ENCODE measurements at regions not wholly inside any gene's neighbourhood (a gene's known extent, or its start where the extent isn't known, plus 50 kb on each side); places are given as distances from the start of the nearest gene placed in this dataset.
"Not testable (repeated sequence)": the region's sequence is repeated elsewhere in the genome, so short reads cannot be mapped to it uniquely, and the experiment has no call there.

DNA sequence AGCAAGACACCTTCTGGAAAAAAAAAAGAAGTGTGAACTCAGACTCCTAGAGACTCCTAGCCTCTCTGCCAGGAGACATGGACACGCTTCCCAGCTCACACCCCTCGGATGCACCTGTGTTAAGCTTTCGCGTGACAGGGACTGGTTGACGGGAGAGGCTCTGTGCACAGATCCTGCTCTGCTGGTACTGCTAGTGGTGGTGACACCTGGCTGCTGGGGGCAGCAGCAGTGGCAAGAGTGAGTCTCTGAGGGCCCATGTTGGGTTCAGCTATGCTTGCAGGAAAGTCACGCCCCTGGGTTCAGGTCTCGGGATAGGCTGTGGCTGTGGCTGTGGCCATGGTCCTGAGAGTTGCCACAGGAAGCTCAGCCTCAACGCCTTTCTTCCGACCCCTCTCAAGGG lies 81.1 kb downstream of the XRCC2 start:
- H3K4me3 ChIP-seq (ENCODE audit: severe bottlenecking), result no peak overlapping the region
- TF ChIP-seq, protein P1, sequence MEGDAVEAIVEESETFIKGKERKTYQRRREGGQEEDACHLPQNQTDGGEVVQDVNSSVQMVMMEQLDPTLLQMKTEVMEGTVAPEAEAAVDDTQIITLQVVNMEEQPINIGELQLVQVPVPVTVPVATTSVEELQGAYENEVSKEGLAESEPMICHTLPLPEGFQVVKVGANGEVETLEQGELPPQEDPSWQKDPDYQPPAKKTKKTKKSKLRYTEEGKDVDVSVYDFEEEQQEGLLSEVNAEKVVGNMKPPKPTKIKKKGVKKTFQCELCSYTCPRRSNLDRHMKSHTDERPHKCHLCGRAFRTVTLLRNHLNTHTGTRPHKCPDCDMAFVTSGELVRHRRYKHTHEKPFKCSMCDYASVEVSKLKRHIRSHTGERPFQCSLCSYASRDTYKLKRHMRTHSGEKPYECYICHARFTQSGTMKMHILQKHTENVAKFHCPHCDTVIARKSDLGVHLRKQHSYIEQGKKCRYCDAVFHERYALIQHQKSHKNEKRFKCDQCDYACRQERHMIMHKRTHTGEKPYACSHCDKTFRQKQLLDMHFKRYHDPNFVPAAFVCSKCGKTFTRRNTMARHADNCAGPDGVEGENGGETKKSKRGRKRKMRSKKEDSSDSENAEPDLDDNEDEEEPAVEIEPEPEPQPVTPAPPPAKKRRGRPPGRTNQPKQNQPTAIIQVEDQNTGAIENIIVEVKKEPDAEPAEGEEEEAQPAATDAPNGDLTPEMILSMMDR (IDR thresholded peaks at IDR 0.05; ENCODE audit: poor library complexity, severe bottlenecking), result no peak
- H3K36me3 ChIP-seq (ENCODE audit: low read depth), result no peaks in the 10 kb centered on the region
- no peak overlapping the region for H3K27ac ChIP-seq (ENCODE audit: poor library complexity, severe bottlenecking)
- ATAC-seq (ENCODE audit: low read depth) (no peak), DNase-seq (ENCODE audit: low spot score) (no peak)
- H3K4me1 ChIP-seq (ENCODE audit: insufficient read depth, poor library complexity, severe bottlenecking), result no peaks in the 10 kb centered on the region
- H3K27me3 ChIP-seq (ENCODE audit: insufficient read depth, poor library complexity, severe bottlenecking), result no peaks in the 10 kb centered on the region
- no peaks in the 10 kb centered on the region for H3K9me3 ChIP-seq (ENCODE audit: severe bottlenecking)

DNA sequence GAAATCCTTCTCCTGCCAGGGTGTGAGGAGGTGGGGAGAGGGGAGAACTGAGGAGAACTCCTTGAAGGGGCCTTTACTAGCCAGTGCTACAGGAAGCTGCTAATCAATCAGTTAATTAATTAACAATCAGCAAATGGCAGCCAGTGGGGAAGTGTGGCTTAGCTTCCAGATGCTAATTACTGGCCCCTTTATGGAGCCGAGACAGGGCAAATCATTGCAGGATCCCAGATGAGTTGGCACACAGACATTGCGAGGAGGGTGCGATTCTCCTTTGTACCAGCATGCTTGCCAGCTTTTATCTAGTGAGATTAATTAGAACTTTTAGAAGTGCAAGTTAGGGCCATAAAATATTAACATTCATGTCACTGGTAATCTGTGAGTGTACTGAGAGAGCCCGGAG lies 84.0 kb downstream of the XRCC2 start:
- ATAC-seq (ENCODE audit: low read depth), result no peak
- H3K27me3 ChIP-seq (ENCODE audit: insufficient read depth, poor library complexity, severe bottlenecking), result no peaks in the 10 kb centered on the region
- no peaks in the 10 kb centered on the region for H3K36me3 ChIP-seq (ENCODE audit: low read depth)
- no peak overlapping the region for H3K4me3 ChIP-seq (ENCODE audit: severe bottlenecking)
- no peaks in the 10 kb centered on the region for H3K4me1 ChIP-seq (ENCODE audit: insufficient read depth, poor library complexity, severe bottlenecking)
- DNase-seq (ENCODE audit: low spot score), result no peak
- TF ChIP-seq, protein P1 (IDR thresholded peaks at IDR 0.05; ENCODE audit: poor library complexity, severe bottlenecking), result no peak
- no peaks in the 10 kb centered on the region for H3K9me3 ChIP-seq (ENCODE audit: severe bottlenecking)
- no peak overlapping the region for H3K27ac ChIP-seq (ENCODE audit: poor library complexity, severe bottlenecking)

DNA sequence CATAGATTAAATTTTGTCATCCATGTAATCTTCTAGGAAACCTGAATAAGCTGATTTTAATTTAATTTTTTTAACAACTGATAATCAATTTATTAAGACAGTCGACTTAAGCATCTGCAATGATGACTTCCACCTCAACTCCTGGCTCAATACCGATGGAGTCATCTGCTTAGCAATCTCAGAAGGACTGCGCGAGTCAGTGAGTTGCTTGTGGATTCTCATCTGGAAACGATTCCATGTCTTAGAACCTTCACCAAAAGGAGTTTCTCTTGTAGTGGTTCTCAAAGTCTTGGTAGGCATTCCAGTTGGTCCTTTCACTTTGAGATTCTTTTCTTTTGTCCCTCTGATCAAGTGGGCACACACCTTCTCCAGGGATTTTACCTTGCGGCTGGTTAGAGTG lies 85.5 kb downstream of the XRCC2 start:
- Histone ChIP-seq H3K9me3 (ENCODE audit: severe bottlenecking) (no peaks in the 10 kb centered on the region), H3K27me3 (ENCODE audit: insufficient read depth, poor library complexity, severe bottlenecking) (no peaks in the 10 kb centered on the region), H3K4me3 (ENCODE audit: severe bottlenecking) (no peak overlapping the region), H3K36me3 (ENCODE audit: low read depth) (no peaks in the 10 kb centered on the region), H3K27ac (ENCODE audit: poor library complexity, severe bottlenecking) (no peak overlapping the region), H3K4me1 (ENCODE audit: insufficient read depth, poor library complexity, severe bottlenecking) (no peaks in the 10 kb centered on the region)
- TF ChIP-seq, protein P1 (IDR thresholded peaks at IDR 0.05; ENCODE audit: poor library complexity, severe bottlenecking), result no peak
- ATAC-seq (ENCODE audit: low read depth), result no peak
- DNase-seq (ENCODE audit: low spot score), result no peak

DNA sequence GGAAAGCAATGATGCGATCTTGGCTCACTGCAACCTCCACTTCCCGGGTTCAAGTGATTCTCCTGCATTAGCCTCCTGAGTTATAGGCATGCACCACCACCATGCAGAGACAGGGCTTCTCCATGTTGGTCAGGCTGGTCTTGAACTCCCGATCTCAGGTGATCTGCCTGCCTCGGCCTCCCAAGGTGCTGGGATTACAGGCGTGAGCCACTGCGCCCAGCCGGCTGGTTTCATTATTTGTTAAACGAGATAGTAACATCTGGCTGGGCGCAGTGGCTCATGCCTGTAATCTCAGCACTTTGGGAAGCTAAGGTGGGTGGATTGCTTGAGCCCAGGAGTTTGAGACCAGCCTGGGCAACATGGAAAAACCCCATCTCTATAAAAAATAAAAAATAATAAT lies 86.1 kb downstream of the XRCC2 start:
- DNase-seq (ENCODE audit: low spot score); H3K4me1 ChIP-seq (ENCODE audit: insufficient read depth, poor library complexity, severe bottlenecking); H3K27ac ChIP-seq (ENCODE audit: poor library complexity, severe bottlenecking); H3K4me3 ChIP-seq (ENCODE audit: severe bottlenecking); H3K27me3 ChIP-seq (ENCODE audit: insufficient read depth, poor library complexity, severe bottlenecking); H3K36me3 ChIP-seq (ENCODE audit: low read depth); ATAC-seq (ENCODE audit: low read depth); H3K9me3 ChIP-seq (ENCODE audit: severe bottlenecking): not testable (repeated sequence)

DNA sequence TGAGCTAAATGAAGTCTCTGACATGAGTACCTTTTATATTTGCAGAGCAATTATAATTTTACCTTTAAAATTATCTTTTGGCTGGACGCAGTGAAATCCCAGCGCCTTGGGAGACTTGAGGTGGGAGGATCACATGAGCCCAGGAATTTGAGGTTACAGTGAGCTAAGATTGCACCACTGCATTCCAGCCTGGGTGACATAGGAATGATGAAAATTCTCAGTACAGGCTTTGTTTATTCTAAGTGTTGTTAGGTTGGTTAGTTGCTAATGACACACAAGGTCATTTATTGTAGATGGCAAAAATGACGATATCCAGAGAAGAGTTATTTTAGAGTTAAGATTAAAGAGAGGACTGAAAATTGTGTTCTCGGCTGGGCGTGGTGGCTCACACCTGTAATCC lies 87.6 kb downstream of the XRCC2 start:
- H3K36me3 ChIP-seq (ENCODE audit: low read depth), result no peaks in the 10 kb centered on the region
- no peak overlapping the region for H3K27ac ChIP-seq (ENCODE audit: poor library complexity, severe bottlenecking)
- H3K4me1 ChIP-seq (ENCODE audit: insufficient read depth, poor library complexity, severe bottlenecking), result no peaks in the 10 kb centered on the region
- TF ChIP-seq, protein P1 (IDR thresholded peaks at IDR 0.05; ENCODE audit: poor library complexity, severe bottlenecking), result no peak
- no peaks in the 10 kb centered on the region for H3K9me3 ChIP-seq (ENCODE audit: severe bottlenecking)
- no peak for ATAC-seq (ENCODE audit: low read depth)
- no peak overlapping the region for H3K4me3 ChIP-seq (ENCODE audit: severe bottlenecking)
- no peak for DNase-seq (ENCODE audit: low spot score)
- no peaks in the 10 kb centered on the region for H3K27me3 ChIP-seq (ENCODE audit: insufficient read depth, poor library complexity, severe bottlenecking)
